Activated T-cell treated with anti-CD3 and anti-CD28 coated beads for 4 hours (primary cell): ENCODE measurements at regions not wholly inside any gene's neighbourhood (a gene's known extent, or its start where the extent isn't known, plus 50 kb on each side); places are given as distances from the start of the nearest gene placed in this dataset.

Experiments used
- DNase-seq: peaks from one replicate; pipeline ENCODE4 v3.0.0-alpha.2; 2020

GRCh38 chr20:24332956-24333355 lies 136.5 kb upstream of the SYNDIG1 start:
- no peak for DNase-seq

GRCh38 chr20:24331939-24332338 lies 137.5 kb upstream of the SYNDIG1 start:
- no peak for DNase-seq

GRCh38 chr20:24328901-24329300 lies 140.5 kb upstream of the SYNDIG1 start:
- no peak for DNase-seq

- DNase-seq = no peak
Observed at GRCh38 chr20:24321973-24322372, 147.5 kb upstream of the SYNDIG1 start.

GRCh38 chr20:24318569-24319352 lies 150.7 kb upstream of the SYNDIG1 start:
- no peak for DNase-seq

GRCh38 chr20:24317224-24317623 lies 152.2 kb upstream of the SYNDIG1 start:
- no peak for DNase-seq

GRCh38 chr20:24316731-24317130 lies 152.7 kb upstream of the SYNDIG1 start:
- DNase-seq = no peak

GRCh38 chr20:24314053-24314452 lies 155.4 kb upstream of the SYNDIG1 start:
- no peak for DNase-seq

GRCh38 chr20:24309596-24309995 lies 159.8 kb upstream of the SYNDIG1 start:
- DNase-seq = no peak

GRCh38 chr20:24305371-24305770 lies 164.1 kb upstream of the SYNDIG1 start:
- no peak for DNase-seq

GRCh38 chr20:24304291-24304690 lies 165.1 kb upstream of the SYNDIG1 start:
- no peak for DNase-seq

- DNase-seq = no peak
Observed at GRCh38 chr20:24303393-24304170, 165.8 kb upstream of the SYNDIG1 start.

- DNase-seq = no peak
Observed at GRCh38 chr20:24297993-24298392, 171.4 kb upstream of the SYNDIG1 start.

- DNase-seq = no peak
Observed at GRCh38 chr20:24296477-24297261, 172.8 kb upstream of the SYNDIG1 start.

- DNase-seq = no peak
Observed at GRCh38 chr20:24291014-24291413, 178.4 kb upstream of the SYNDIG1 start.

GRCh38 chr20:24289737-24290481 lies 179.5 kb upstream of the SYNDIG1 start:
- no peak for DNase-seq

- no peak for DNase-seq
Observed at GRCh38 chr20:24283186-24283585, 186.2 kb upstream of the SYNDIG1 start.

GRCh38 chr20:24277196-24277595 lies 192.2 kb upstream of the SYNDIG1 start:
- no peak for DNase-seq

- no peak for DNase-seq
Observed at GRCh38 chr20:24275946-24276705, 193.3 kb upstream of the SYNDIG1 start.

- DNase-seq = no peak
Observed at GRCh38 chr20:24273251-24273650, 196.2 kb upstream of the SYNDIG1 start.

- no peak for DNase-seq
Observed at GRCh38 chr20:24261351-24261750, 208.1 kb upstream of the SYNDIG1 start.

- no peak for DNase-seq
Observed at GRCh38 chr20:24257171-24257570, 212.3 kb upstream of the SYNDIG1 start.
